ENCODE measurements at regions not wholly inside any gene's neighbourhood (a gene's known extent, or its start where the extent isn't known, plus 50 kb on each side); places are given as distances from the start of the nearest gene placed in this dataset.

- Mint-ChIP-seq H3K4me3 (no peak overlapping the region), H3K9me3 (no peaks in the 10 kb centered on the region), H3K36me3 (ENCODE audit: insufficient read depth) (no peaks in the 10 kb centered on the region), H3K27me3 (peaks cover 11% of the 10 kb centered on the region), H3K4me1 (no peaks in the 10 kb centered on the region), H3K27ac (ENCODE audit: low read depth) (no peak overlapping the region)
- no peak for ATAC-seq (replicated peaks; ENCODE audit: extremely low read depth, poor library complexity, severe bottlenecking)
- no peak for DNase-seq (ENCODE audit: low spot score in 2 of 2)
These were observed 172.6 kb upstream of the MOCS1 start for GRCh38 chr6:40106840-40107239.

- H3K4me3 Mint-ChIP-seq: no peak overlapping the region
These were observed 164.5 kb upstream of the MOCS1 start for GRCh38 chr6:40098774-40099173.

GRCh38 chr6:40097590-40097989 lies 163.3 kb upstream of the MOCS1 start:
- H3K27me3 Mint-ChIP-seq: no peaks in the 10 kb centered on the region
- H3K4me3 Mint-ChIP-seq: no peak overlapping the region
- H3K27ac Mint-ChIP-seq (ENCODE audit: low read depth): no peak overlapping the region
- H3K4me1 Mint-ChIP-seq: no peaks in the 10 kb centered on the region
- no peaks in the 10 kb centered on the region for H3K9me3 Mint-ChIP-seq
- no peak for DNase-seq (ENCODE audit: low spot score in 2 of 2)
- H3K36me3 Mint-ChIP-seq (ENCODE audit: insufficient read depth): no peaks in the 10 kb centered on the region
- no peak for ATAC-seq (replicated peaks; ENCODE audit: extremely low read depth, poor library complexity, severe bottlenecking)

More at GRCh38 chr6:40098774-40099173, 164.5 kb upstream of the MOCS1 start:
- Mint-ChIP-seq H3K9me3 (no peaks in the 10 kb centered on the region), H3K27ac (ENCODE audit: low read depth) (no peak overlapping the region), H3K27me3 (no peaks in the 10 kb centered on the region), H3K4me1 (no peaks in the 10 kb centered on the region), H3K36me3 (ENCODE audit: insufficient read depth) (no peaks in the 10 kb centered on the region)
- DNase-seq (ENCODE audit: low spot score in 2 of 2) (no peak), ATAC-seq (replicated peaks; ENCODE audit: extremely low read depth, poor library complexity, severe bottlenecking) (no peak)

GRCh38 chr6:40083141-40083920 lies 149.1 kb upstream of the MOCS1 start:
- Mint-ChIP-seq H3K36me3 (ENCODE audit: insufficient read depth) (no peaks in the 10 kb centered on the region), H3K9me3 (no peaks in the 10 kb centered on the region), H3K4me3 (no peak overlapping the region), H3K27ac (ENCODE audit: low read depth) (no peak overlapping the region), H3K4me1 (no peaks in the 10 kb centered on the region), H3K27me3 (peaks cover 26% of the 10 kb centered on the region)
- no peak for DNase-seq (ENCODE audit: low spot score in 2 of 2)
- ATAC-seq (replicated peaks; ENCODE audit: extremely low read depth, poor library complexity, severe bottlenecking): no peak

- H3K4me3 Mint-ChIP-seq: no peak overlapping the region
- no peaks in the 10 kb centered on the region for H3K36me3 Mint-ChIP-seq (ENCODE audit: insufficient read depth)
- DNase-seq (ENCODE audit: low spot score in 2 of 2): no peak
- no peak overlapping the region for H3K27ac Mint-ChIP-seq (ENCODE audit: low read depth)
- H3K9me3 Mint-ChIP-seq: no peaks in the 10 kb centered on the region
- no peaks in the 10 kb centered on the region for H3K4me1 Mint-ChIP-seq
- no peak for ATAC-seq (replicated peaks; ENCODE audit: extremely low read depth, poor library complexity, severe bottlenecking)
- peaks cover 35% of the 10 kb centered on the region for H3K27me3 Mint-ChIP-seq
These were observed 148.2 kb upstream of the MOCS1 start for GRCh38 chr6:40082278-40083043.

- Mint-ChIP-seq H3K27me3 (peaks cover 57% of the 10 kb centered on the region), H3K36me3 (ENCODE audit: insufficient read depth) (no peaks in the 10 kb centered on the region), H3K4me1 (no peaks in the 10 kb centered on the region), H3K4me3 (no peak overlapping the region), H3K9me3 (no peaks in the 10 kb centered on the region), H3K27ac (ENCODE audit: low read depth) (no peak overlapping the region)
- no peak for DNase-seq (ENCODE audit: low spot score in 2 of 2)
- ATAC-seq (replicated peaks; ENCODE audit: extremely low read depth, poor library complexity, severe bottlenecking): no peak
These were observed 143.5 kb upstream of the MOCS1 start for GRCh38 chr6:40077736-40078135.

- H3K4me1 Mint-ChIP-seq: no peaks in the 10 kb centered on the region
- H3K9me3 Mint-ChIP-seq: no peaks in the 10 kb centered on the region
- no peak for DNase-seq (ENCODE audit: low spot score in 2 of 2)
- no peak overlapping the region for H3K27ac Mint-ChIP-seq (ENCODE audit: low read depth)
- ATAC-seq (replicated peaks; ENCODE audit: extremely low read depth, poor library complexity, severe bottlenecking): no peak
- H3K36me3 Mint-ChIP-seq (ENCODE audit: insufficient read depth): no peaks in the 10 kb centered on the region
- no peak overlapping the region for H3K4me3 Mint-ChIP-seq
- peaks cover 60% of the 10 kb centered on the region for H3K27me3 Mint-ChIP-seq
These were observed 143.1 kb upstream of the MOCS1 start for GRCh38 chr6:40077315-40077714.

- H3K4me3 Mint-ChIP-seq: no peak overlapping the region
- H3K27me3 Mint-ChIP-seq: peaks cover 59% of the 10 kb centered on the region
- no peak for ATAC-seq (replicated peaks; ENCODE audit: extremely low read depth, poor library complexity, severe bottlenecking)
- no peaks in the 10 kb centered on the region for H3K36me3 Mint-ChIP-seq (ENCODE audit: insufficient read depth)
- no peaks in the 10 kb centered on the region for H3K4me1 Mint-ChIP-seq
- no peak for DNase-seq (ENCODE audit: low spot score in 2 of 2)
- no peak overlapping the region for H3K27ac Mint-ChIP-seq (ENCODE audit: low read depth)
- no peaks in the 10 kb centered on the region for H3K9me3 Mint-ChIP-seq
These were observed 140.9 kb upstream of the MOCS1 start for GRCh38 chr6:40075056-40075590.

- H3K4me1 Mint-ChIP-seq: no peaks in the 10 kb centered on the region
These were observed 140.2 kb upstream of the MOCS1 start for GRCh38 chr6:40074306-40075055.

GRCh38 chr6:40066372-40066771 lies 132.1 kb upstream of the MOCS1 start:
- Mint-ChIP-seq H3K36me3 (ENCODE audit: insufficient read depth) (no peaks in the 10 kb centered on the region), H3K4me1 (no peaks in the 10 kb centered on the region), H3K27me3 (peaks cover 11% of the 10 kb centered on the region), H3K9me3 (no peaks in the 10 kb centered on the region), H3K4me3 (no peak overlapping the region), H3K27ac (ENCODE audit: low read depth) (no peak overlapping the region)
- ATAC-seq (replicated peaks; ENCODE audit: extremely low read depth, poor library complexity, severe bottlenecking) (no peak), DNase-seq (ENCODE audit: low spot score in 2 of 2) (no peak)

More at GRCh38 chr6:40074306-40075055, 140.2 kb upstream of the MOCS1 start:
- H3K27ac Mint-ChIP-seq (ENCODE audit: low read depth): no peak overlapping the region
- H3K4me3 Mint-ChIP-seq: no peak overlapping the region
- no peaks in the 10 kb centered on the region for H3K36me3 Mint-ChIP-seq (ENCODE audit: insufficient read depth)
- no peaks in the 10 kb centered on the region for H3K9me3 Mint-ChIP-seq
- peaks cover 53% of the 10 kb centered on the region for H3K27me3 Mint-ChIP-seq
- no peak for DNase-seq (ENCODE audit: low spot score in 2 of 2)
- no peak for ATAC-seq (replicated peaks; ENCODE audit: extremely low read depth, poor library complexity, severe bottlenecking)

- peaks cover 5% of the 10 kb centered on the region for H3K9me3 Mint-ChIP-seq
- no peaks in the 10 kb centered on the region for H3K4me1 Mint-ChIP-seq
- ATAC-seq (replicated peaks; ENCODE audit: extremely low read depth, poor library complexity, severe bottlenecking): no peak
- H3K4me3 Mint-ChIP-seq: no peak overlapping the region
- no peak for DNase-seq (ENCODE audit: low spot score in 2 of 2)
- H3K36me3 Mint-ChIP-seq (ENCODE audit: insufficient read depth): peaks cover 2% of the 10 kb centered on the region
- H3K27ac Mint-ChIP-seq (ENCODE audit: low read depth): no peak overlapping the region
- H3K27me3 Mint-ChIP-seq: peaks cover 10% of the 10 kb centered on the region
These were observed 122.6 kb upstream of the MOCS1 start for GRCh38 chr6:40056865-40057264.

- Mint-ChIP-seq H3K27ac (ENCODE audit: low read depth) (no peak overlapping the region), H3K9me3 (peaks cover 5% of the 10 kb centered on the region), H3K27me3 (peaks cover 18% of the 10 kb centered on the region), H3K36me3 (ENCODE audit: insufficient read depth) (peaks cover 2% of the 10 kb centered on the region), H3K4me3 (no peak overlapping the region), H3K4me1 (no peaks in the 10 kb centered on the region)
- ATAC-seq (replicated peaks; ENCODE audit: extremely low read depth, poor library complexity, severe bottlenecking) (no peak), DNase-seq (ENCODE audit: low spot score in 2 of 2) (no peak)
These were observed 120.3 kb upstream of the MOCS1 start for GRCh38 chr6:40054602-40055001.
